ENCODE measurements at regions not wholly inside any gene's neighbourhood (a gene's known extent, or its start where the extent isn't known, plus 50 kb on each side); places are given as distances from the start of the nearest gene placed in this dataset.

DNA sequence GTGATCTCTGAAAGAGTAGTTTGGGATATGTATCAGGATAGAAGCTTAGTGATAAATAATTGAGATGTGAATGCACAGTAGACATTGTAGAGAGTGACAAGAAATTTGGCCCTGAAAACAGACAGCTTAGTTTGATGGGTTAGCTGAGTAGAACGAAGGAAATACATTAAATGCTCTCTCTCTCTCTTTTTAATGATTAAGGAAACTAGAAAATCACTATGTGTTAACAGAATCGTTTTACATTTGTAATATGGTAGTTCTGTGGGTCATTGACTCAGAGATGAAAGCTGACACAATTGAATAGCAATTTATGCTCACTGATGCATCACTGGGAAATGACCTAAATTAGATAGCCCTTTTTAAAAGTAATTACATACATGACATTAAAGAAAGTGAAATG is 739.8 kb upstream of the PTPRD start:
- ChIA-PET CTCF (no interaction called here), POLR2A (no interaction called here)
- H3K27me3 ChIP-seq (ENCODE audit: control insufficient read depth, insufficient read depth, low read length), result no peaks in the 10 kb centered on the region
- DNase-seq (ENCODE audit: low read depth), result no peak
- no peaks in the 10 kb centered on the region for H3K36me3 ChIP-seq (ENCODE audit: control insufficient read depth, insufficient read depth, low read length)
- H3K4me3 ChIP-seq (ENCODE audit: low read depth, low read length), result no peak overlapping the region
- TF ChIP-seq, protein P1, sequence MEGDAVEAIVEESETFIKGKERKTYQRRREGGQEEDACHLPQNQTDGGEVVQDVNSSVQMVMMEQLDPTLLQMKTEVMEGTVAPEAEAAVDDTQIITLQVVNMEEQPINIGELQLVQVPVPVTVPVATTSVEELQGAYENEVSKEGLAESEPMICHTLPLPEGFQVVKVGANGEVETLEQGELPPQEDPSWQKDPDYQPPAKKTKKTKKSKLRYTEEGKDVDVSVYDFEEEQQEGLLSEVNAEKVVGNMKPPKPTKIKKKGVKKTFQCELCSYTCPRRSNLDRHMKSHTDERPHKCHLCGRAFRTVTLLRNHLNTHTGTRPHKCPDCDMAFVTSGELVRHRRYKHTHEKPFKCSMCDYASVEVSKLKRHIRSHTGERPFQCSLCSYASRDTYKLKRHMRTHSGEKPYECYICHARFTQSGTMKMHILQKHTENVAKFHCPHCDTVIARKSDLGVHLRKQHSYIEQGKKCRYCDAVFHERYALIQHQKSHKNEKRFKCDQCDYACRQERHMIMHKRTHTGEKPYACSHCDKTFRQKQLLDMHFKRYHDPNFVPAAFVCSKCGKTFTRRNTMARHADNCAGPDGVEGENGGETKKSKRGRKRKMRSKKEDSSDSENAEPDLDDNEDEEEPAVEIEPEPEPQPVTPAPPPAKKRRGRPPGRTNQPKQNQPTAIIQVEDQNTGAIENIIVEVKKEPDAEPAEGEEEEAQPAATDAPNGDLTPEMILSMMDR (IDR thresholded peaks at IDR 0.05; ENCODE audit: insufficient read depth, low read depth, low read length), result no peak

DNA sequence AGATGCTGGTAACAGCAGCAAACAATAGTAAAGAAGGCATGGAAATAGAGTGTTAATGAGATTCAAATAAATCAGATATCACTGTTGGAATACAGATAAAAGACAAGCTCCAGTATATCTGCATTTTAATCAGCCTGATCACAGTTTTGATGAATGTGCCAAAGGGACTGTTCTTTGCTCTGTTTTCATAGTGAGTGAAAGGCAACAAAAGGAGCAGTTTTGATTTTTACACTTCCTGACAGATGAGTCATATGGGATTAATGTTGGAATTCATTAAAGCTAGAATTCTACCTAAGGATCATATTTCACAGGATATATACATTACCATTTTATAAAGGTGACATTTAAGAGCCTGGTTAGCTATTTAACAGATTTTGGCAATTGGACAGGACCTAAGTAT is 743.3 kb upstream of the PTPRD start:
- no peak for DNase-seq (ENCODE audit: low read depth)
- TF ChIP-seq, protein P1 (IDR thresholded peaks at IDR 0.05; ENCODE audit: insufficient read depth, low read depth, low read length), result no peak
- Histone ChIP-seq H3K4me3 (ENCODE audit: low read depth, low read length) (no peak overlapping the region), H3K36me3 (ENCODE audit: control insufficient read depth, insufficient read depth, low read length) (no peaks in the 10 kb centered on the region), H3K27me3 (ENCODE audit: control insufficient read depth, insufficient read depth, low read length) (no peaks in the 10 kb centered on the region)
- ChIA-PET POLR2A (no interaction called here), CTCF (no interaction called here)

DNA sequence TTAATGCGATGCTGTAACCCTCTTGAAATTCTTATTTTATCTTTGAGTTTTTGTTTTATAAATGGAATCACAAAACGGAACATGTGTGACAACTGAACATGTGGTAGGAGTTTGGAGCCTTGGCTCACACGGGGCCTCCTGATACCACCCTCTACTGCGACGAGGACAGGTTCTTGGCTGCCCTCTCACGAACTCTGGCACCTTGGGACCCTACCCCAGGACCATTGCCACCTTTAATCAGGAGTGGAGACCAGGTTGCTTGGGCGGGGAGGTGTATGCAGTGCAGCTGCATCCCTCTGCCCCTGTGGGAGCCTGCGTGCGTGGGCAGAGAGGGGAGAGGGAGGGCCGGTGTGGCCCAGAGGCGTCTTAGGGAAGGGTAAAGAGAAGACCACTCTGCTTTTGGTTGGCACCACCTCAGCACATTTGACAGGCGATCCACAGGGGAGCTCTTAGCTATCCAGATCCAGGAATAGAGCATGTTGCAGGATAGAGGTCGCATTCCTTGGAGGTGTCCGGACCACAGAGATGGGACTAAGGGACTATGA is 753.9 kb upstream of the PTPRD start:
- CTCF ChIA-PET, result no interaction called here

DNA sequence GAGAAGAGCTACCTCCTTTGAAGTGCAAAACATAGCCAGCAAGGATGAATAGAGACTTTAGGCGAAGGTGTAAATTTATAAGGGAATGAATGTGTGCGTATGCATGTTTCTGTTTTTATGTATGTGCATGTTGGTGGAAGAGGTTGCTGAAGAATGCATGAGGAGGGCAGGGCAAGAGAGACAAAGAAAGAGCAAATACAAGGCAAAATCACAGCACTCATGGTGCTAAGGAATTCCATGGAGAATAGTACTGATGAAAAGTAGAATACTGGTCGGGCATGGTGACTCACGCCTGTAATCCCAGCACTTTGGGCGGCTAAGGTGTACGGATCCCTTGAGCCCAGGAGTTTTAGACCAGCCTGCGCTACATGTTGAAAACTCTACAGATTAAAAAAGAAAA is 762.1 kb upstream of the PTPRD start:
- no peaks in the 10 kb centered on the region for H3K27me3 ChIP-seq (ENCODE audit: control insufficient read depth, insufficient read depth, low read length)
- POLR2A ChIA-PET, result no interaction called here
- H3K4me3 ChIP-seq (ENCODE audit: low read depth, low read length), result no peak overlapping the region
- TF ChIP-seq, protein P1 (IDR thresholded peaks at IDR 0.05; ENCODE audit: insufficient read depth, low read depth, low read length), result no peak
- no peaks in the 10 kb centered on the region for H3K36me3 ChIP-seq (ENCODE audit: control insufficient read depth, insufficient read depth, low read length)
- CTCF ChIA-PET, result no interaction called here
- no peak for DNase-seq (ENCODE audit: low read depth)

More for the DNA sequence above, 753.9 kb upstream of the PTPRD start:
- H3K36me3 ChIP-seq (ENCODE audit: control insufficient read depth, insufficient read depth, low read length), result no peaks in the 10 kb centered on the region
- no peak overlapping the region for H3K4me3 ChIP-seq (ENCODE audit: low read depth, low read length)
- no peak for DNase-seq (ENCODE audit: low read depth)
- POLR2A ChIA-PET, result no interaction called here
- no peaks in the 10 kb centered on the region for H3K27me3 ChIP-seq (ENCODE audit: control insufficient read depth, insufficient read depth, low read length)
- TF ChIP-seq, protein P1 (IDR thresholded peaks at IDR 0.05; ENCODE audit: insufficient read depth, low read depth, low read length), result no peak

DNA sequence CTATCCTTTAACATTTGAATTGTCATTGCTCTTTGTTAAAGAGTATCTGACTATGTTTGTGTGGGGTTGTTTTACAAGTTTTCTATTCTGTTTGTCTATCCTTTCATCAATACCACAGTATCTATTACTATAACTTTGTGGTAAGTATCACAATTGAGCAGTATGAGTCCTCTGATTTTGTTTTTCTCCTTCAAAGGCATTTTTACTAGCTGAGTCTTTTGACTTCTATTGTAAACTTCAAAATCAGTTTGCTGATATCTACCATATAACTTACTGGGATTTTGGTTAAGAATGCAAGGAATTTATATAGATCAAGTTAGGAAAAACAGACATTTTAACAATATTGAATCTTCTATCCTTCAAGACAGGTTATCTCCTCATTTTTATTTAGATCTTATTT is 789.8 kb upstream of the PTPRD start:
- Histone ChIP-seq H3K36me3 (ENCODE audit: control insufficient read depth, insufficient read depth, low read length) (no peaks in the 10 kb centered on the region), H3K4me3 (ENCODE audit: low read depth, low read length) (no peak overlapping the region), H3K27me3 (ENCODE audit: control insufficient read depth, insufficient read depth, low read length) (no peaks in the 10 kb centered on the region)
- ChIA-PET CTCF (no interaction called here), POLR2A (no interaction called here)
- TF ChIP-seq, protein P1 (IDR thresholded peaks at IDR 0.05; ENCODE audit: insufficient read depth, low read depth, low read length), result no peak
- no peak for DNase-seq (ENCODE audit: low read depth)
